Stimulated activated naive CD8-positive, alpha-beta T cell treated with anti-CD3 and anti-CD28 coated beads, Interleukin-15, amount 100 ng/mL, for 72 hours (primary cell): ENCODE measurements at regions not wholly inside any gene's neighbourhood (a gene's known extent, or its start where the extent isn't known, plus 50 kb on each side); places are given as distances from the start of the nearest gene placed in this dataset.

Experiments used
- ATAC-seq: fragments of 150-1000 bp; cut with Tn5 transposase; 2 replicates; pipeline ENCODE4 v1.10.0; 2021; ENCODE audit warnings: mild to moderate bottlenecking, moderate library complexity
- DNase-seq, 2 donors: peaks; one replicate each; pipeline ENCODE4 v3.0.0; 2021 to 2022
- H3K27ac Mint-ChIP-seq, 2 donors: one replicate each; pipeline ENCODE4 v1.8.0; 2022; ENCODE audit warnings: mild to moderate bottlenecking in 2 of 2, mixed read lengths in 2 of 2, moderate library complexity in 2 of 2
- H3K27me3 Mint-ChIP-seq: one replicate; pipeline ENCODE4 v1.8.0; 2022; ENCODE audit warnings: mixed read lengths
- H3K4me1 Mint-ChIP-seq: one replicate; pipeline ENCODE4 v1.8.0; 2022; ENCODE audit warnings: mild to moderate bottlenecking, mixed read lengths
- H3K4me3 Mint-ChIP-seq, 2 donors: one replicate each; pipeline ENCODE4 v1.8.0; 2022; ENCODE audit warnings: mild to moderate bottlenecking in 2 of 2, mixed read lengths in 2 of 2, moderate library complexity in 1 of 2
- H3K9me3 Mint-ChIP-seq, 2 donors: one replicate each; pipeline ENCODE4 v1.8.0; 2022; ENCODE audit warnings: mixed read lengths in 2 of 2

GRCh38 chr2:140178234-140178633 lies 1398.0 kb upstream of the NXPH2 start:
- Mint-ChIP-seq H3K4me3 (no peak overlapping the region), H3K27me3 (no peaks in the 10 kb centered on the region), H3K27ac (no peak overlapping the region), H3K9me3 (peaks cover 0 to 7% of the 10 kb centered on the region in 2 donors), H3K4me1 (no peaks in the 10 kb centered on the region)
- DNase-seq (no peak), ATAC-seq (no peak)

GRCh38 chr2:140177086-140177485 lies 1396.9 kb upstream of the NXPH2 start:
- Mint-ChIP-seq H3K27me3 (no peaks in the 10 kb centered on the region), H3K9me3 (peaks cover 5 to 7% of the 10 kb centered on the region in 2 donors), H3K4me3 (no peak overlapping the region), H3K4me1 (no peaks in the 10 kb centered on the region), H3K27ac (no peak overlapping the region)
- ATAC-seq = no peak
- DNase-seq = no peak

- H3K4me3 Mint-ChIP-seq = no peak overlapping the region
- H3K27ac Mint-ChIP-seq = no peak overlapping the region
- no peaks in the 10 kb centered on the region for H3K4me1 Mint-ChIP-seq
- ATAC-seq (no peak), DNase-seq (no peak)
- H3K9me3 Mint-ChIP-seq = peaks cover 5 to 14% of the 10 kb centered on the region in 2 donors
- H3K27me3 Mint-ChIP-seq = no peaks in the 10 kb centered on the region
Observed at GRCh38 chr2:140173790-140174189, 1393.6 kb upstream of the NXPH2 start.

GRCh38 chr2:140164449-140164848 lies 1384.3 kb upstream of the NXPH2 start:
- no peak overlapping the region for H3K27ac Mint-ChIP-seq
- H3K4me1 Mint-ChIP-seq = no peaks in the 10 kb centered on the region
- no peak for ATAC-seq
- no peak for DNase-seq
- no peak overlapping the region for H3K4me3 Mint-ChIP-seq
- peaks cover 15 to 29% of the 10 kb centered on the region in 2 donors for H3K9me3 Mint-ChIP-seq
- H3K27me3 Mint-ChIP-seq = no peaks in the 10 kb centered on the region

DNA sequence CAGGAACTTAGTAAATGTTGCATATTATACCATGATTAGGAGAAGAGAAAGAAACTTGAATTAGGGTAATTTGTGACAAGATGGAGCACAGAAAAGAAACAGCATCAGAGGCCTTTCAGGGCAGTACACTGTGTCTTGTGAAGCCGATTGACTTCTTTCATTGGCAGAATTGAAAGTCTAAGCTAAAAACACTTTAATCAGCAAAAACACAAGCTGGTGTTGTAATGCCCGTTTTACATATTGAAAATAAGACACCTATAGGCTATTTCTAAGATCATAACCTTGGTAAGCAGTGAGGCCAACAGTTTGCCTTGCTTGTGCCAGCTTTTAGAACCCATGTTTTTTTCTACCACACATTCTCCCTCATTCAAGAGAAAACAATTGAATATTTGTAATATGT lies 1378.1 kb upstream of the NXPH2 start:
- DNase-seq (no peak), ATAC-seq (no peak)
- Mint-ChIP-seq H3K4me3 (no peak overlapping the region), H3K4me1 (no peaks in the 10 kb centered on the region), H3K27ac (no peak overlapping the region), H3K27me3 (no peaks in the 10 kb centered on the region), H3K9me3 (peaks cover 24 to 33% of the 10 kb centered on the region in 2 donors)

DNA sequence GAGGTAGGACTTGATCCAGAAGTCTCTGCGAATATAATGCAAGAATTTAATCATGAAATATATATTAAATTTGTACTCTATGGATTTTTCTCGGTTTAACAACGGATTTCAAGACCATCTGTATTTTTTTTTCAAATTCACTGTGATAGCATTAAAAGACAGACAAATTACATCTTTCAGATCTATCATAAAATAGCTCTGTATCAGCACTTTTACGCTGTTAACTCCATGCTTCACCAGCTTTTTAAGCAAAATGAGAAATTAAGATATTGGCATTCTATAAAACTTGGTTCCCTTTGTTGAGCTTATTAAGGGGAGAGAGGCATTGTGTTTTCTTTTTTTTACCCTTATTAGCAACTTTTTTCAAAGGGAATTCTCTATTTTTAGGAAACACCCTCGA lies 1377.6 kb upstream of the NXPH2 start:
- Mint-ChIP-seq H3K4me1 (no peaks in the 10 kb centered on the region), H3K27ac (no peak overlapping the region), H3K9me3 (peaks cover 22 to 37% of the 10 kb centered on the region in 2 donors), H3K27me3 (no peaks in the 10 kb centered on the region), H3K4me3 (no peak overlapping the region)
- ATAC-seq (no peak), DNase-seq (no peak)

DNA sequence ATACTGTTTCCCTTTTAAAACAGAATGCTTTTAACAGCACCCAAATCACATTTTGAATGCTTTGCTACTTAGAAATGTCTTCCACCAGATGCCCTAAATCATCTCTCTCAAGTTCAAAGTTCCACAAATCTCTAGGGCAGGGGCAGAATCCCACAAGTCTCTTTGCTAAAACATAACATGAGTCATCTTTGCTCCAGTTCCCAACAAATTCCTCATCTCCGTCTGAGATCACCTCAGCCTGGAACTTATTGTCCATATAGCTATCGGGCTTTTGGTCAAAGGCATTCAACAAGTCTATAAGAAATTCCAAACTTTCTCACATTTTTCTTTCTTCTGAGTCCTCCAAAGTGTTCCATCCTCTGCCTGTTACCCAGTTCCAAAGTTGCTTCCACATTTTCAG lies 1374.5 kb upstream of the NXPH2 start:
- peaks cover 15 to 32% of the 10 kb centered on the region in 2 donors for H3K9me3 Mint-ChIP-seq
- no peaks in the 10 kb centered on the region for H3K27me3 Mint-ChIP-seq
- H3K4me3 Mint-ChIP-seq = no peak overlapping the region
- ATAC-seq = no peak
- H3K4me1 Mint-ChIP-seq = no peaks in the 10 kb centered on the region
- H3K27ac Mint-ChIP-seq = no peak overlapping the region
- no peak for DNase-seq

DNA sequence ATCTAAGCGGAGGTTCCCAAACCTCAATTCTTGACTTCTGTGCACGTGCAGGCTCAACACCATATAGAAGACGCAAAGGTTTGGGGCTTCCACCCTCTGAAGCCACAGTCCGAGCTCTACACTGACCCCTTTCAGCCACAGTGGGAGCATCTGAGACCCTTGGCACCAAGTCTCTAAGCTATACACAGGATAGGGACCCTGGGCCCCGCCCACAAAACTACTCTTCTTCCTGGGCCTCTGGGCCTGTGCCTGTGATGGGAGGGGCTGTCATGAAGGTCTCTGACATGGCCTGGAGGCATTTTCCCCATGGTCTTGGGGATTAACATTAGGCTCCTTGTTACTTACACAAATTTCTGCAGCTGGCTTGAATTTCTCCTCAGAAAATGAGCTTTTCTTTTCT lies 1374.1 kb upstream of the NXPH2 start:
- DNase-seq (no peak), ATAC-seq (no peak)
- H3K9me3 Mint-ChIP-seq = peaks cover 15 to 36% of the 10 kb centered on the region in 2 donors
- no peaks in the 10 kb centered on the region for H3K4me1 Mint-ChIP-seq
- H3K27ac Mint-ChIP-seq = no peak overlapping the region
- H3K27me3 Mint-ChIP-seq = no peaks in the 10 kb centered on the region
- no peak overlapping the region for H3K4me3 Mint-ChIP-seq

DNA sequence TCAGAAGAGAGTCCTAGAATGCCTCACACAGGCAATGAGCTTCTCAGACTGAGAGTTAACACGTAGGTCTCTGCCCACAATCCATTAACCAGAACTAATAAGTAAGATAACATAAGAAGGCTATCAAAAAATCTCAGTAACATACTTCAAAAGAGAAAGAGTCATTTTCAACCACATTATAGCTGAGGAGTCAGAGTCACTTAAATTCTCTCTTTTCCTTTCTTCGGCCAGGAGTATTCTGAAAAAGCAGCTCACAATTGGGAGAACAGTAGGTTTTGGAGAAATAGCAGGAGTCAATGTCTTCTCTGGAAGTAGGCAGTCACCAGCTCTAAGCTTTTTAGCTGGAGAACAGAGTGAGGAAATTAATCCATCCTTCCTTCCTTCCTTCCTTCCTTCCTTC lies 1364.4 kb upstream of the NXPH2 start:
- Mint-ChIP-seq H3K9me3 (peaks cover 5% of the 10 kb centered on the region in 2 donors), H3K4me1 (no peaks in the 10 kb centered on the region), H3K27ac (no peak overlapping the region), H3K27me3 (no peaks in the 10 kb centered on the region), H3K4me3 (no peak overlapping the region)
- ATAC-seq = no peak
- DNase-seq = no peak

- no peak for ATAC-seq
- H3K27me3 Mint-ChIP-seq = no peaks in the 10 kb centered on the region
- H3K27ac Mint-ChIP-seq = no peak overlapping the region
- no peak for DNase-seq
- peaks cover 0 to 1% of the 10 kb centered on the region in 2 donors for H3K9me3 Mint-ChIP-seq
- no peak overlapping the region for H3K4me3 Mint-ChIP-seq
- H3K4me1 Mint-ChIP-seq = no peaks in the 10 kb centered on the region
Observed at GRCh38 chr2:140138736-140139135, 1358.5 kb upstream of the NXPH2 start.

DNA sequence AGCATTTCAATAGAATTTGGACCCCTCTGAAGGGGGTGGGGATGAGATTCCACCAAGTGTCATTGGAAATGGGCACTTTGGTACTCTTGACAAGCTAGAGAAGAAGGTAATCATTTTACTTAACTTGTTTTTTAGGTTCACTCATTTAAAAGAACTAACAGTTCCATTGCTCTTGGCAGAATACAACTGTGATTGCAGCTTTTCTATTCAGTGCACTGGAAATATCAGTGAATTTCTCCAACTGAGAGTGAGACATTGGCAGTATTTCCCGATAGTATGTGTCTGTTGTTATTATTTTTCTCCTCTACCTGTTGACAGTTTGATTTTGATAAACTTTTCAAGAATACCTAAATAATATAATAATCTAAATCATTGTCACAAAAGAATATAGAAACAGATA lies 1356.7 kb upstream of the NXPH2 start:
- H3K4me1 Mint-ChIP-seq = no peaks in the 10 kb centered on the region
- H3K9me3 Mint-ChIP-seq = peaks cover 0 to 5% of the 10 kb centered on the region in 2 donors
- H3K27ac Mint-ChIP-seq = no peak overlapping the region
- H3K4me3 Mint-ChIP-seq = no peak overlapping the region
- H3K27me3 Mint-ChIP-seq = no peaks in the 10 kb centered on the region
- DNase-seq (no peak), ATAC-seq (no peak)

DNA sequence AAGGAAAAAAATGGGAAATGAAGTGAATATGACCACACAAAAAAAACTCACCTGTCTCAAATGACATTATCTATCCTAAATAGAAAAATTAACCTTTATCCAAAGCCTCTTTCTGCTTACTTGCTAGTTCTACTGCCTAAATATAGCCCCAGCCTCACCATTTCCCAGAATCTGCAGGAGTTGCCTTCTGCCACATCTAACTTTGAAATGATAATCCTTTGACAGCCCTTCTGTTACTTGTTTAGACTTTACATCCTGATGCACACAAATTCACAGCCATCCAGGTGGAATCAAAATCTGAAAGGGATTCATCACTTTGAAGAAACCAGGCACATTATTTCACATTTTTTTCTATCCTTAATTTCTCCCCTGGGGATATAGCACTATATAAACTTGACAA lies 1356.2 kb upstream of the NXPH2 start:
- no peak overlapping the region for H3K27ac Mint-ChIP-seq
- no peaks in the 10 kb centered on the region for H3K27me3 Mint-ChIP-seq
- H3K9me3 Mint-ChIP-seq = peaks cover 0 to 5% of the 10 kb centered on the region in 2 donors
- no peaks in the 10 kb centered on the region for H3K4me1 Mint-ChIP-seq
- H3K4me3 Mint-ChIP-seq = no peak overlapping the region
- ATAC-seq = no peak
- no peak for DNase-seq

GRCh38 chr2:140128909-140129308 lies 1348.7 kb upstream of the NXPH2 start:
- Mint-ChIP-seq H3K27me3 (no peaks in the 10 kb centered on the region), H3K27ac (no peak overlapping the region), H3K4me3 (no peak overlapping the region), H3K4me1 (no peaks in the 10 kb centered on the region), H3K9me3 (peaks cover 5 to 6% of the 10 kb centered on the region in 2 donors)
- DNase-seq = no peak
- no peak for ATAC-seq

DNA sequence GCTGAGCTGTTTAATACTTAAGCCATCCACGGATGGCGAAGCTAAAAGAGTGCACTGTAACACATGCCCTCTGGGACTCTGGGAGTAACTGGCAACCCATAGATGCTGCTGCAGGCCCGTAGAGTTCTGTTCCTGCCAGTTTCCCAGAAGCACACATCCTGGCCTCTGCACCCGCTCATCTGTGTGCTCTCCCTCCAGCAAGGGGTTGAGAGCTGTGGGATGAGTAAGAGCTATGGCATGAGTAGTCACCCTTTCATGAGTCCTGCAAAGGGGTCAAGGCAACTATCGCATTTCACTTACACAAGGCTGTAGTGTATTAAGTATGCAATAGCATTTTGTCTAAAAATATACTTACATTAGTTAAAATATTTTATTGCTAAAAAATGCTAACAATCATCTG lies 1341.8 kb upstream of the NXPH2 start:
- no peak overlapping the region for H3K4me3 Mint-ChIP-seq
- ATAC-seq = no peak
- no peaks in the 10 kb centered on the region for H3K27me3 Mint-ChIP-seq

GRCh38 chr2:140117386-140117785 lies 1337.2 kb upstream of the NXPH2 start:
- H3K4me3 Mint-ChIP-seq = no peak overlapping the region
- DNase-seq (no peak), ATAC-seq (no peak)
- H3K27ac Mint-ChIP-seq = no peak overlapping the region
- H3K27me3 Mint-ChIP-seq = no peaks in the 10 kb centered on the region
- no peaks in the 10 kb centered on the region for H3K4me1 Mint-ChIP-seq
- H3K9me3 Mint-ChIP-seq = peaks cover 9% of the 10 kb centered on the region in 2 donors

More for the DNA sequence above, 1341.8 kb upstream of the NXPH2 start:
- peaks cover 9% of the 10 kb centered on the region in 2 donors for H3K9me3 Mint-ChIP-seq
- DNase-seq = no peak
- no peak overlapping the region for H3K27ac Mint-ChIP-seq
- no peaks in the 10 kb centered on the region for H3K4me1 Mint-ChIP-seq

- no peak overlapping the region for H3K27ac Mint-ChIP-seq
- H3K9me3 Mint-ChIP-seq = peaks cover 4 to 7% of the 10 kb centered on the region in 2 donors
- no peaks in the 10 kb centered on the region for H3K27me3 Mint-ChIP-seq
- no peaks in the 10 kb centered on the region for H3K4me1 Mint-ChIP-seq
- H3K4me3 Mint-ChIP-seq = no peak overlapping the region
- ATAC-seq = no peak
- no peak for DNase-seq
Observed at GRCh38 chr2:140108706-140109475, 1328.7 kb upstream of the NXPH2 start.

GRCh38 chr2:140091926-140092325 lies 1311.7 kb upstream of the NXPH2 start:
- no peak for DNase-seq
- Mint-ChIP-seq H3K27me3 (no peaks in the 10 kb centered on the region), H3K9me3 (peaks cover 6 to 8% of the 10 kb centered on the region in 2 donors), H3K4me3 (no peak overlapping the region), H3K27ac (no peak overlapping the region), H3K4me1 (no peaks in the 10 kb centered on the region)
- ATAC-seq = no peak
